ENCODE measurements at regions not wholly inside any gene's neighbourhood (a gene's known extent, or its start where the extent isn't known, plus 50 kb on each side); places are given as distances from the start of the nearest gene placed in this dataset.

DNA sequence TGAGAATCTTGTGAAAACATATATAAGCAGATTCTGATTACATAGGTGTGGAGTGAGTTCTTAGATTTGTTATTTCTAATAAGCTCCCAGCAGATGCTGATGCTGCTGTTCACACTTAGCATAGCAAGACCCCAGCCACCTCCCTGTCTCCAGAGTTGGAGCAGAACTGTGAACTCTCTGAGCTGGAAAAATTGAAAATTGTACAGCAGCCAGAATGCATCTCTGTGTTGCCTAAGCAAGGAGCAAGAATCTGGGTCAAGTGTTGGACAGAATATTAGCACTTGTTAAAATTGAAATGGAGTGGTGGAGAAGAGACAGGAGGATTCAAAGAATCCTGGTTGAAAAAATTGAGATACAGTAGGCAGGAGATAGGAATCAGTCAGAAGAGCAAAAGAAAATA lies 146.6 kb upstream of the FAM47C start:
- Histone ChIP-seq H3K36me3 (no peaks in the 10 kb centered on the region), H3K27me3 (no peaks in the 10 kb centered on the region), H3K9me3 (no peaks in the 10 kb centered on the region), H3K27ac (no peak overlapping the region), H3K4me1 (no peaks in the 10 kb centered on the region), H3K4me3 (no peak overlapping the region)
- no peak for DNase-seq
- no peak for TF ChIP-seq POLR2A (IDR thresholded peaks at IDR 0.05)
- TF ChIP-seq, protein P1, sequence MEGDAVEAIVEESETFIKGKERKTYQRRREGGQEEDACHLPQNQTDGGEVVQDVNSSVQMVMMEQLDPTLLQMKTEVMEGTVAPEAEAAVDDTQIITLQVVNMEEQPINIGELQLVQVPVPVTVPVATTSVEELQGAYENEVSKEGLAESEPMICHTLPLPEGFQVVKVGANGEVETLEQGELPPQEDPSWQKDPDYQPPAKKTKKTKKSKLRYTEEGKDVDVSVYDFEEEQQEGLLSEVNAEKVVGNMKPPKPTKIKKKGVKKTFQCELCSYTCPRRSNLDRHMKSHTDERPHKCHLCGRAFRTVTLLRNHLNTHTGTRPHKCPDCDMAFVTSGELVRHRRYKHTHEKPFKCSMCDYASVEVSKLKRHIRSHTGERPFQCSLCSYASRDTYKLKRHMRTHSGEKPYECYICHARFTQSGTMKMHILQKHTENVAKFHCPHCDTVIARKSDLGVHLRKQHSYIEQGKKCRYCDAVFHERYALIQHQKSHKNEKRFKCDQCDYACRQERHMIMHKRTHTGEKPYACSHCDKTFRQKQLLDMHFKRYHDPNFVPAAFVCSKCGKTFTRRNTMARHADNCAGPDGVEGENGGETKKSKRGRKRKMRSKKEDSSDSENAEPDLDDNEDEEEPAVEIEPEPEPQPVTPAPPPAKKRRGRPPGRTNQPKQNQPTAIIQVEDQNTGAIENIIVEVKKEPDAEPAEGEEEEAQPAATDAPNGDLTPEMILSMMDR (IDR thresholded peaks at IDR 0.05), result no peak
- intact Hi-C loops (cut with DNase I), result no loop called here

DNA sequence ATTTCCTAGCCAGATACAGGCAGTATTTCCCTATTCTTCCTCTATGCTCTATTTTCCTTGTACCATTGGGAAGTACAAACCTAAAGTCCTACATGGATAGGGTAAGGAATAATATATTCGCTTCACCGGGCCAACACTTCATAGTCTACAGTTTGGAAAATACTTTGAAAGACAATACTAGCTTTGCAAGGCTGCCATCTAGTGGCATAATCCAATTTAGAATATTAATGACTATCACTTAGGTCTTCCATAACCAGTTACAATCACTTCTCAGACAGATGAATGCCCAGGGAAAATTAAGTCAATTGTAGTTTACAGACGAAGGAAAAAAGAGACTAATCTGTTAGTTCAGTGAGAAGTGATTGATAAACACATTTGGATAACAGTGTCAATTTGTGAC lies 141.0 kb upstream of the FAM47C start:
- H3K27ac ChIP-seq, result no peak overlapping the region
- no peak for DNase-seq
- H3K9me3 ChIP-seq, result no peaks in the 10 kb centered on the region
- H3K36me3 ChIP-seq, result no peaks in the 10 kb centered on the region
- TF ChIP-seq, protein P1 (IDR thresholded peaks at IDR 0.05), result peak in 5 of 6 experiments; percentile 25 to 45 (median 31)
- TF ChIP-seq POLR2A (IDR thresholded peaks at IDR 0.05), result no peak
- WGBS, 2 donors, result 5 to 17% methylated on average over 3 of the region's 3 CpGs
- no peaks in the 10 kb centered on the region for H3K4me1 ChIP-seq
- intact Hi-C loops (cut with DNase I), result no loop called here
- H3K27me3 ChIP-seq, result no peaks in the 10 kb centered on the region
- H3K4me3 ChIP-seq, result no peak overlapping the region

DNA sequence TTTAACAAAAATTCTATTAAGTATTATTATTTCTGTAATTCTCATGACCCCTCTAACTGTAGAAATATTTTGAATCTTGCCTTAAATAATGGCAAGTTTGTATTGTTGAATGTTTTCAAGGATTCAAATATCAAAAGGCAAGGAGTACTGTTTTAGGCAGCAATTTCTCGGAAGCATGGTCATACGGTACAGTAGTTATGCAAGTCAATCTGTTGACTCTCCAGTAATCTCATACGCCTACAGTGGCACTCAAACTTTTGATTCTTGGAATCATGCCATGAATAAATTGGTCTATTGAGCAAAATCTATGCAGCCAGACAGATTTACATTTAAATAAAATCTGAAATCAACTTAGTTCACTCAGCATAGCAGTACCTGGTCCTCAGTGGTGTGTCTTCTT lies 139.6 kb upstream of the FAM47C start:
- WGBS, 2 donors, result 42 to 56% methylated on average over 3 of the region's 3 CpGs
- intact Hi-C loops (cut with DNase I), result no loop called here
- H3K36me3 ChIP-seq, result no peaks in the 10 kb centered on the region

DNA sequence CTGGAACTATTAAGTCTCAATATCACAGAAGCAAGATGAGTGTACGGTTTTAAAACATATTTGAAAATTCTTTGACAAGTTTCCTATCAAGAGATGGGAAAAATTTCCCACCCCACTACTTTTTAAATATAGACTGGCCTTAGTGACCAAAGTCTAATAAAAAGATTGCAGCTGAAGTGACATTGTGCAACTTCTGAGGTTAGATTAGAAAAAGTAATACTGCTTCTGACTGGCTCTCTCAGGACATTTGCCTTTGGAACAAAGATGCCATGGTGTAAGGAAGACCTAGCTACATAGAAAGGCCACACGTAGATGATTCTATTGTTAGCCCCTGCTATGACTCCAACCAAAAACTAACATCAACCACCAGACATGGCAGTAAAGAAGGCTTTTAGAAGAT lies 138.7 kb upstream of the FAM47C start:
- no peak overlapping the region for H3K4me3 ChIP-seq
- intact Hi-C loops (cut with DNase I), result no loop called here
- TF ChIP-seq, protein P1 (IDR thresholded peaks at IDR 0.05), result no peak
- TF ChIP-seq POLR2A (IDR thresholded peaks at IDR 0.05), result no peak
- WGBS, 2 donors, result 51 to 65% methylated on average over 2 of the region's 2 CpGs
- H3K9me3 ChIP-seq, result no peaks in the 10 kb centered on the region
- no peak for DNase-seq
- no peak overlapping the region for H3K27ac ChIP-seq
- no peaks in the 10 kb centered on the region for H3K36me3 ChIP-seq
- H3K4me1 ChIP-seq, result no peaks in the 10 kb centered on the region
- no peaks in the 10 kb centered on the region for H3K27me3 ChIP-seq

More for the DNA sequence above, 139.6 kb upstream of the FAM47C start:
- Histone ChIP-seq H3K4me3 (no peak overlapping the region), H3K9me3 (no peaks in the 10 kb centered on the region), H3K27ac (no peak overlapping the region), H3K4me1 (no peaks in the 10 kb centered on the region), H3K27me3 (no peaks in the 10 kb centered on the region)
- TF ChIP-seq, protein P1 (IDR thresholded peaks at IDR 0.05), result no peak
- TF ChIP-seq POLR2A (IDR thresholded peaks at IDR 0.05), result no peak
- DNase-seq, result no peak

DNA sequence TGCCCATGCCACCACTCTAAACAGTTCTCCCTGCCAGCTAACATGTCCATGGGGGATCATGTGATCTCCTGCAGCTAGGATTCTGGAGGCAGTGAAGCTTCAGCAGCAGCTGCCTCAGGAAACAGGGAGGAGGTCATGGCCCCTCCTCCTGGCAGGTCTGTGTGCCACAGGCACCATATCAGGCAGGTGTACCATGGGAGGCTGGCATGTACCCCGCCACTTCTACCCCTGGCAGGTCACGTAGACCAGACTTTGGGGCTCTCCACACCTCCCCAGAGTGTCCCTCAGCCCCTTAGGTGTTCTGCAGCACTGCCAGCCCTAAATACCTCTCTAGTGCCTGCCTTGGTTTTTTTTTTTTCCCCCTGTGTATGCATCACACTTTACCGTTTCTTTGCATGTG lies 110.5 kb upstream of the FAM47C start:
- H3K36me3 ChIP-seq, result no peaks in the 10 kb centered on the region
- H3K4me3 ChIP-seq, result no peak overlapping the region
- no peak for DNase-seq
- intact Hi-C loops (cut with DNase I), result no loop called here
- no peaks in the 10 kb centered on the region for H3K27me3 ChIP-seq
- TF ChIP-seq, protein P1 (IDR thresholded peaks at IDR 0.05), result no peak
- TF ChIP-seq POLR2A (IDR thresholded peaks at IDR 0.05), result no peak
- H3K27ac ChIP-seq, result no peak overlapping the region
- no peaks in the 10 kb centered on the region for H3K4me1 ChIP-seq
- WGBS, 2 donors, result 69 to 74% methylated on average over 3 of the region's 3 CpGs
- H3K9me3 ChIP-seq, result no peaks in the 10 kb centered on the region
